Mesodermal cell (in vitro differentiated cells): ENCODE measurements at regions not wholly inside any gene's neighbourhood (a gene's known extent, or its start where the extent isn't known, plus 50 kb on each side); places are given as distances from the start of the nearest gene placed in this dataset.
A peak's percentile ranks its signal among the peaks of the same experiment; 100 is the strongest.
"Not testable (repeated sequence)": the region's sequence is repeated elsewhere in the genome, so short reads cannot be mapped to it uniquely, and the experiment has no call there.

ENCODE experiments used
- H3K27ac ChIP-seq: 2 replicates; pipeline ENCODE4 v1.7.0; 2013; ENCODE audit warnings: mild to moderate bottlenecking, low read depth, low read length, moderate library complexity; ENCODE audit not compliant: severe bottlenecking
- H3K36me3 ChIP-seq: 2 replicates; pipeline ENCODE4 v1.7.1; 2013; ENCODE audit warnings: mild to moderate bottlenecking, low read length, moderate library complexity; ENCODE audit not compliant: control insufficient read depth, insufficient read depth
- H3K4me1 ChIP-seq: one replicate; pipeline ENCODE4 v1.7.1; 2013; ENCODE audit warnings: mild to moderate bottlenecking, low read length; ENCODE audit not compliant: insufficient read depth, control insufficient read depth, poor library complexity, severe bottlenecking
- H3K4me3 ChIP-seq: 2 replicates; pipeline ENCODE4 v1.7.0; 2013; ENCODE audit warnings: low read length, control low read depth, mild to moderate bottlenecking; ENCODE audit not compliant: insufficient read depth, poor library complexity, severe bottlenecking; ENCODE audit errors: extremely low read depth
- H3K9me3 ChIP-seq: 2 replicates; pipeline ENCODE4 v1.7.1; 2013; ENCODE audit warnings: mild to moderate bottlenecking, low read length, moderate library complexity; ENCODE audit not compliant: control insufficient read depth
- WGBS, 2 experiments: methylation state at CpG; one replicate each; pipeline ENCODE4 v1.1.5; 2013; ENCODE audit warnings: missing lambda C conversion rate in 2 of 2; ENCODE audit not compliant: insufficient coverage in 2 of 2; 5-methylcytosine and 5-hydroxymethylcytosine counted together

GRCh38 chr18:51360301-51360700 is 162.8 kb upstream of the MEX3C start:
- 89 to 100% methylated on average over 4 to 5 of the region's 10 CpGs for WGBS, 2 experiments
- not testable (repeated sequence) for H3K4me3 ChIP-seq, H3K4me1 ChIP-seq, H3K27ac ChIP-seq, H3K9me3 ChIP-seq, H3K36me3 ChIP-seq

- no peak overlapping the region for H3K4me3 ChIP-seq
- no peaks in the 10 kb centered on the region for H3K9me3 ChIP-seq
- H3K27ac ChIP-seq = peak overlapping the region; percentile 88
- WGBS, 2 experiments = 56 to 73% methylated on average over 2 to 4 of the region's 6 CpGs
- H3K4me1 ChIP-seq = peaks cover 10% of the 10 kb centered on the region
- no peaks in the 10 kb centered on the region for H3K36me3 ChIP-seq
Observed at GRCh38 chr18:51361130-51361860, 163.8 kb upstream of the MEX3C start.

- Histone ChIP-seq H3K36me3 (no peaks in the 10 kb centered on the region), H3K4me1 (peaks cover 10% of the 10 kb centered on the region), H3K9me3 (no peaks in the 10 kb centered on the region), H3K27ac (no peak overlapping the region), H3K4me3 (no peak overlapping the region)
- WGBS, 2 experiments = 83% methylated on average over 1 of the region's 1 CpG; no CpG with 5 or more reads in 1 of the 2 experiments
Observed at GRCh38 chr18:51363384-51363783, 165.9 kb upstream of the MEX3C start.

GRCh38 chr18:51370996-51371395 is 173.5 kb upstream of the MEX3C start:
- Histone ChIP-seq H3K4me3 (no peak overlapping the region), H3K4me1 (no peaks in the 10 kb centered on the region), H3K27ac (no peak overlapping the region), H3K36me3 (no peaks in the 10 kb centered on the region), H3K9me3 (no peaks in the 10 kb centered on the region)
- WGBS, 2 experiments = 90 to 97% methylated on average over 3 of the region's 3 CpGs

GRCh38 chr18:51371929-51372328 is 174.4 kb upstream of the MEX3C start:
- Histone ChIP-seq H3K4me1 (no peaks in the 10 kb centered on the region), H3K27ac (no peak overlapping the region), H3K36me3 (no peaks in the 10 kb centered on the region), H3K9me3 (no peaks in the 10 kb centered on the region), H3K4me3 (no peak overlapping the region)
- 83 to 100% methylated on average over 1 of the region's 1 CpG for whole genome bisulfite sequencing, 2 experiments

DNA sequence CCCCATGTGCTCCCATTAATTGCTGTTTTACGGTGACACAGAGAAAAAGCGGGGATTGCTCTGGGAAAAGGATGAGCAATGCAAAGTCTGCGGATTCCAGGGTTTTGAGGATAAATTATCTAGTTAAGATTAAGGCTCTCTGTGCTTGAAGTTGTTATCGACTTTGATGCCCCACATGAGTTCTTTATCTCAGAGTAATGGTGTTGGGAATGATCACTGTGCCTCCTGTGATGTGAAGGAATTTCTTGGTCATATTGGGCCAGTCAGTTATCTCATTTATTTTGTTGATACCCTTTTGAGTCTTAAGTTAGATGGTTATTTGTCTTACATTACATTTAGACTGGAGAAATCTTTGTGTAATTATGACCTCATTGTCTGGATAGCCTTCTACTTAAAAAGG is 184.6 kb upstream of the MEX3C start:
- Histone ChIP-seq H3K9me3 (no peaks in the 10 kb centered on the region), H3K4me1 (peaks cover 7% of the 10 kb centered on the region), H3K27ac (no peak overlapping the region), H3K4me3 (no peak overlapping the region), H3K36me3 (no peaks in the 10 kb centered on the region)
- WGBS, 2 experiments = 86 to 100% methylated on average over 2 of the region's 4 CpGs

GRCh38 chr18:51383116-51383515 is 185.6 kb upstream of the MEX3C start:
- no peaks in the 10 kb centered on the region for H3K9me3 ChIP-seq
- peaks cover 7% of the 10 kb centered on the region for H3K4me1 ChIP-seq
- WGBS, 2 experiments = 85 to 87% methylated on average over 2 to 4 of the region's 4 CpGs
- no peak overlapping the region for H3K27ac ChIP-seq
- H3K4me3 ChIP-seq = no peak overlapping the region
- H3K36me3 ChIP-seq = no peaks in the 10 kb centered on the region

DNA sequence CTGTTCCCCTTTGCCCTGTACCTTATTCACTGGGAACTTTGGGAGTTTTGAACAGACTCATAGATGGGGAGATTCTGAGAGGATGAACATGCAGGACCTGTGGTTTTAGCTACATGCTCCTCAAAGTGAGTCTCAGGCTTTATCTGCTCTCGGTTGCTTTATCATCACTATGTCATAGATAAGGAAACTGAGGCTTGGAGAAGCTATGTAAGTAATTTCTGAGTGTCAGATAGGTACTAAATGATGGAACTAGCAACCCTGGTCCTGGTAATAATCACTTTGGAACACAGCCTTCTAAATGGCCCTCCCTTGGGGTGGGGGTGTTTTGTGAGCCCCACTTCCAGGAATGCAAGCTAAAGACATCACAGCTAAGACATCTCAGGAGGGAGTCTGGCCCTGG is 186.2 kb upstream of the MEX3C start:
- H3K36me3 ChIP-seq = no peaks in the 10 kb centered on the region
- 100% methylated on average over 1 of the region's 1 CpG; no CpG with 5 or more reads in 1 of the 2 experiments for WGBS, 2 experiments
- no peak overlapping the region for H3K27ac ChIP-seq
- no peaks in the 10 kb centered on the region for H3K9me3 ChIP-seq
- H3K4me3 ChIP-seq = no peak overlapping the region
- peaks cover 7% of the 10 kb centered on the region for H3K4me1 ChIP-seq

- no peaks in the 10 kb centered on the region for H3K36me3 ChIP-seq
- no peak overlapping the region for H3K4me3 ChIP-seq
- peaks cover 10% of the 10 kb centered on the region for H3K4me1 ChIP-seq
- peaks cover 4% of the 10 kb centered on the region for H3K9me3 ChIP-seq
- no peak overlapping the region for H3K27ac ChIP-seq
- WGBS, 2 experiments = 86 to 100% methylated on average over 1 of the region's 2 CpGs
Observed at GRCh38 chr18:51385270-51385669, 187.8 kb upstream of the MEX3C start.

- WGBS, 2 experiments = 70 to 80% methylated on average over 2 of the region's 3 CpGs
- peaks cover 20% of the 10 kb centered on the region for H3K4me1 ChIP-seq
- H3K36me3 ChIP-seq = no peaks in the 10 kb centered on the region
- peak overlapping the region; percentile 72 for H3K27ac ChIP-seq
- no peak overlapping the region for H3K4me3 ChIP-seq
- peaks cover 15% of the 10 kb centered on the region for H3K9me3 ChIP-seq
Observed at GRCh38 chr18:51390702-51391101, 193.2 kb upstream of the MEX3C start.

DNA sequence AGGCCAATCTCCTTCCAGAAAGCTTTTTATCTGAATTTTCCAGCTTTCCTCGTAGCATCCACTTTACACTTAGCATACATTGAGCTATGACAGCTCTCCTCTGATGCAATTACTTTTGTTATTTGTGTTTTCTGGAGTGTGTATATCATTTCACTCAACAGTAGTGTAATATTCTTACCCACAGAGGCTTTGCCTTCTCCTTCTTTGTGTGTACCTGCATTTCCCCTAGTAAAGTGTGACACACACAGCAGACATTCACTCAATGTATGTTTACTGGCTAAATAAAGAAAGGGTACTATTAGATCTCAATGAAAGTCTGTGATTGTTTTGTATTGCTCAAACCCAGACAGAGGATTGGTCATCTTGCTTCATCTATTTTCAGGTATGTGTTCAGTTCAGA is 193.7 kb upstream of the MEX3C start:
- H3K9me3 ChIP-seq = peaks cover 15% of the 10 kb centered on the region
- peak overlapping the region; percentile 72 for H3K27ac ChIP-seq
- WGBS, 2 experiments = no CpG with 5 or more reads among the region's 1 CpG
- H3K4me1 ChIP-seq = peaks cover 20% of the 10 kb centered on the region
- H3K36me3 ChIP-seq = no peaks in the 10 kb centered on the region
- H3K4me3 ChIP-seq = no peak overlapping the region
